K562 (cell line): ENCODE measurements at regions not wholly inside any gene's neighbourhood (a gene's known extent, or its start where the extent isn't known, plus 50 kb on each side); places are given as distances from the start of the nearest gene placed in this dataset.

Experiments
- ARHGAP35 ChIP-seq: fragments of 450-650 bp; IDR thresholded peaks from 2 replicates; pipeline ENCODE4 v1.6.1; 2018; ENCODE audit not compliant: partially characterized antibody
- ARID3A ChIP-seq: IDR thresholded peaks from 2 replicates; pipeline ENCODE4 v1.6.1; 2012; ENCODE audit warnings: low read depth, low read length, improper control_type of control experiment, borderline replicate concordance
- ATF3 ChIP-seq, 2 experiments: fragments of 450-650 bp in 1 of 2; sonication (generic) in 1 of 2; formaldehyde crosslinking in 1 of 2; IDR thresholded peaks in 1 of 2; conservative IDR thresholded peaks in 1 of 2; 2 replicates each; pipeline versions ENCODE4 v1.6.1 to v1.8.1; 2016 to 2023; ENCODE audit warnings: mild to moderate bottlenecking in 2 of 2, moderate library complexity in 2 of 2, inconsistent platforms in 1 of 2, missing genetic modification reagents in 1 of 2
- BMI1 ChIP-seq: fragments of 150-350 bp; IDR thresholded peaks from 2 replicates; pipeline ENCODE4 v1.6.1; 2014; ENCODE audit warnings: low read length
- BRF1 ChIP-seq: IDR thresholded peaks from 3 replicates; pipeline ENCODE4 v1.6.1; 2011; ENCODE audit warnings: borderline replicate concordance, mild to moderate bottlenecking; ENCODE audit not compliant: insufficient read length; ENCODE audit errors: extremely low read depth
- E2F3 ChIP-seq: fragments of 250-450 bp; sonication (Bioruptor Pico); IDR thresholded peaks from 2 replicates; pipeline ENCODE4 v1.4.0; 2020; ENCODE audit warnings: mild to moderate bottlenecking
- ELK3 ChIP-seq: fragments of 450-650 bp; formaldehyde crosslinking; IDR thresholded peaks from 2 replicates; pipeline ENCODE4 v1.4.0; 2020; ENCODE audit warnings: mild to moderate bottlenecking
- EP300 ChIP-seq: IDR thresholded peaks from 2 replicates; pipeline ENCODE4 v1.6.1; 2012; ENCODE audit warnings: low read length, improper control_type of control experiment
- FOXK2 ChIP-seq, 2 experiments: fragments of 450-650 bp; IDR thresholded peaks in 1 of 2; conservative IDR thresholded peaks in 1 of 2; 2 replicates each; pipeline ENCODE4 v1.6.1; 2016; ENCODE audit warnings: low read depth in 2 of 2, mild to moderate bottlenecking in 1 of 2
- IRF1 ChIP-seq: sonication (generic); formaldehyde crosslinking; IDR thresholded peaks from 2 replicates; pipeline ENCODE4 v1.8.0; 2022; ENCODE audit warnings: missing genetic modification reagents, mild to moderate bottlenecking, borderline replicate concordance
- KDM1A ChIP-seq, 2 experiments: fragments of 450-650 bp; IDR thresholded peaks; 2 replicates each; pipeline ENCODE4 v1.6.1; 2016; ENCODE audit warnings: mild to moderate bottlenecking in 2 of 2
- MTA3 ChIP-seq: fragments of 450-650 bp; formaldehyde crosslinking; IDR thresholded peaks from 2 replicates; pipeline ENCODE4 v1.6.1; 2017; ENCODE audit warnings: mild to moderate bottlenecking, borderline replicate concordance
- NFIX ChIP-seq: fragments of 250-450 bp; sonication (Bioruptor Pico); IDR thresholded peaks from 2 replicates; pipeline ENCODE4 v1.4.0; 2020; ENCODE audit warnings: low read depth, mild to moderate bottlenecking, moderate library complexity
- RBM34 ChIP-seq: fragments of 200-400 bp; formaldehyde crosslinking; IDR thresholded peaks from 2 replicates; pipeline ENCODE4 v1.6.1; 2018; ENCODE audit warnings: low read length, borderline replicate concordance; ENCODE audit not compliant: insufficient read depth
- SRSF3 ChIP-seq: fragments of 200-400 bp; formaldehyde crosslinking; IDR thresholded peaks from 2 replicates; pipeline ENCODE4 v1.6.1; 2016; ENCODE audit warnings: mild to moderate bottlenecking, low read length, moderate library complexity; ENCODE audit not compliant: insufficient read depth
- TEAD1 ChIP-seq, 2 experiments: fragments of 450-650 bp in 1 of 2; sonication (generic) in 1 of 2; formaldehyde crosslinking; IDR thresholded peaks; 2 replicates each; pipeline versions ENCODE4 v1.4.0 to v1.8.0; 2020 to 2022; ENCODE audit warnings: mild to moderate bottlenecking in 2 of 2, missing genetic modification reagents in 1 of 2
- TEAD2 ChIP-seq: fragments of 450-650 bp; IDR thresholded peaks from 2 replicates; pipeline ENCODE4 v1.6.1; 2016; ENCODE audit warnings: missing genetic modification characterization, control low read depth, missing compliant biosample characterization
- THRA ChIP-seq: fragments of 450-650 bp; IDR thresholded peaks from 2 replicates; pipeline ENCODE4 v1.6.1; 2017; ENCODE audit warnings: mild to moderate bottlenecking, moderate library complexity
- ZNF143 ChIP-seq: sonication (generic); formaldehyde crosslinking; IDR thresholded peaks from 2 replicates; pipeline ENCODE4 v1.9.0; 2022; ENCODE audit warnings: mild to moderate bottlenecking, missing genetic modification reagents

GRCh38 chr2:15800495-15801329 is 139.6 kb upstream of the MYCN start (continued):
- TF ChIP-seq THRA (no peak), ARHGAP35 (no peak), KDM1A (IDR thresholded peaks at IDR 0.05) (no peak), E2F3 (no peak), BRF1 (no peak), MTA3 (no peak), FOXK2 (conservative IDR thresholded peaks at IDR 0.05 in 1 of 2, IDR thresholded peaks at IDR 0.05 in 1 of 2; ENCODE audit: low read depth in 2 of 2) (no peak), NFIX (no peak), BMI1 (no peak), ATF3 (IDR thresholded peaks at IDR 0.05) (peak; percentile 85), ATF3 (CRISPR knock-in tag; conservative IDR thresholded peaks at IDR 0.05) (no peak), ARID3A (no peak), SRSF3 (no peak), ZNF143 (CRISPR knock-in tag) (no peak), IRF1 (CRISPR knock-in tag) (no peak), ELK3 (CRISPR knock-in tag) (no peak), RBM34 (no peak), EP300 (no peak), TEAD2 (0 out of 2 replicates have a peak, but pooled peaks have one; percentile 46), TEAD1 (CRISPR knock-in tag; IDR thresholded peaks at IDR 0.05) (peak in 1 of 2 experiments; percentile 61; a peak in 1 of 4 replicates)
